HepG2 (cell line): ENCODE measurements at regions not wholly inside any gene's neighbourhood (a gene's known extent, or its start where the extent isn't known, plus 50 kb on each side); places are given as distances from the start of the nearest gene placed in this dataset.

Experiments
- ATAC-seq: fragments of 200-7000 bp; cut with Tn5 transposase; 3 replicates; pipeline ENCODE4 v1.9.1; 2020; ENCODE audit warnings: mild to moderate bottlenecking, moderate library complexity
- BruUV-seq: library from RNA; stranded (reverse); fragments of 400-500 nt; replicated peaks from 2 replicates; lab custom pipeline; 2021; lab: Mats Ljungman, UMichigan
- CTCF ChIA-PET: fragments of 300-600 bp; formaldehyde crosslinking; extraction: SDS; loops from one replicate; lab custom pipeline; 2021; ENCODE audit warnings: low total read pairs, inconsistent platforms, low intra/inter-chr PET ratio; lab: Yijun Ruan, JAX
- POLR2A ChIA-PET: fragments of 350-600 bp; sonication (Branson Sonifier 250); formaldehyde crosslinking; loops from one replicate; lab custom pipeline; 2020; ENCODE audit warnings: antibody characterized with exemption, inconsistent platforms; lab: Yijun Ruan, JAX
- DNase-seq: peaks from one replicate; pipeline ENCODE4 v3.0.0-alpha.2; 2015; ENCODE audit warnings: low spot score
- FAIRE-seq: peaks from 3 replicates; lab custom pipeline; 2011; peaks lifted over from hg19 to GRCh38; lab: Jason Lieb, UNC
- H2AFZ ChIP-seq: one replicate; pipeline ENCODE4 v1.6.1; 2011; ENCODE audit warnings: low read length, inconsistent platforms
- H3K27ac ChIP-seq: fragments of 300-600 bp; 3 replicates; pipeline ENCODE4 v1.8.0; 2011; ENCODE audit warnings: mixed run types, mild to moderate bottlenecking, mixed read lengths, low read length, inconsistent platforms; ENCODE audit not compliant: insufficient read depth; ENCODE audit errors: extremely low read length
- H3K27me3 ChIP-seq, 2 experiments: fragments of 200-600 bp in 1 of 2; 2 replicates in 1 of 2; 3 replicates in 1 of 2; pipeline versions ENCODE4 v1.6.0 to v1.8.0; 2011; ENCODE audit warnings: low read length in 2 of 2, mild to moderate bottlenecking in 2 of 2, moderate library complexity in 2 of 2, inconsistent platforms in 1 of 2; ENCODE audit not compliant: insufficient read depth in 2 of 2, control insufficient read depth in 1 of 2
- H3K36me3 ChIP-seq, 2 experiments: fragments of 200-600 bp in 1 of 2; replicated peaks in 1 of 2; 2 replicates in 1 of 2; 3 replicates in 1 of 2; pipeline versions ENCODE4 v1.5.1 to v1.8.0; 2011; ENCODE audit warnings: low read length in 2 of 2, inconsistent platforms in 1 of 2; ENCODE audit not compliant: insufficient read depth in 2 of 2, control insufficient read depth in 1 of 2
- H3K4me1 ChIP-seq: 2 replicates; pipeline ENCODE4 v1.5.1; 2012; ENCODE audit warnings: low read length, inconsistent platforms; ENCODE audit not compliant: insufficient read depth
- H3K4me2 ChIP-seq: 2 replicates; pipeline ENCODE4 v1.6.0; 2011; ENCODE audit warnings: low read depth, low read length, inconsistent platforms
- H3K4me3 ChIP-seq, 3 experiments: fragments of 200-600 bp in 1 of 3; sonication (generic), shearing (Covaris generic) in 1 of 3; replicated peaks in 1 of 3; 2 replicates each; pipeline ENCODE4 v1.5.1; 2011 to 2016; ENCODE audit warnings: low read length in 3 of 3, inconsistent platforms in 2 of 3, low read depth in 2 of 3, mild to moderate bottlenecking in 2 of 3, control low read depth in 1 of 3, mixed read lengths in 1 of 3; ENCODE audit not compliant: insufficient read depth in 1 of 3
- H3K79me2 ChIP-seq: one replicate; pipeline ENCODE4 v1.6.1; 2011; ENCODE audit warnings: low read length, inconsistent platforms; ENCODE audit not compliant: insufficient read depth
- H3K9ac ChIP-seq: 2 replicates; pipeline ENCODE4 v1.6.0; 2011; ENCODE audit warnings: mild to moderate bottlenecking, low read depth, low read length, inconsistent platforms; ENCODE audit not compliant: insufficient read depth
- H3K9me3 ChIP-seq: 2 replicates; pipeline ENCODE4 v1.5.1; 2012; ENCODE audit warnings: mild to moderate bottlenecking, low read length
- H4K20me1 ChIP-seq: 2 replicates; pipeline ENCODE4 v1.6.0; 2011; ENCODE audit warnings: inconsistent platforms, mild to moderate bottlenecking, low read length, moderate library complexity; ENCODE audit not compliant: insufficient read depth
- FOXJ3 ChIP-seq: sonication (generic); formaldehyde crosslinking; IDR thresholded peaks from 2 replicates; pipeline ENCODE4 v1.4.0; 2020; ENCODE audit warnings: missing genetic modification reagents, mild to moderate bottlenecking, borderline replicate concordance
- GRHL1 ChIP-seq: sonication (generic); formaldehyde crosslinking; conservative IDR thresholded peaks from 2 replicates; pipeline ENCODE4 v1.8.0; 2022; ENCODE audit warnings: missing genetic modification reagents
- KLF16 ChIP-seq, 2 experiments: sonication (generic) in 1 of 2; formaldehyde crosslinking in 1 of 2; IDR thresholded peaks; 2 replicates each; pipeline versions ENCODE4 v1.6.1 to v1.8.0; 2016 to 2023; ENCODE audit warnings: missing genetic modification reagents in 2 of 2, missing compliant biosample characterization in 1 of 2
- MNT ChIP-seq: fragments of 450-650 bp; IDR thresholded peaks from 2 replicates; pipeline ENCODE4 v1.6.1; 2016
- TBL1XR1 ChIP-seq: fragments of 150-350 bp; IDR thresholded peaks from 2 replicates; pipeline ENCODE4 v1.6.1; 2014; ENCODE audit warnings: borderline replicate concordance, low read length; ENCODE audit not compliant: partially characterized antibody
- ZIK1 ChIP-seq: sonication (generic); formaldehyde crosslinking; IDR thresholded peaks from 2 replicates; pipeline ENCODE4 v1.5.0; 2020; ENCODE audit warnings: mild to moderate bottlenecking, low read depth, missing genetic modification reagents, borderline replicate concordance
- ZNF20 ChIP-seq: sonication (generic); formaldehyde crosslinking; IDR thresholded peaks from 2 replicates; pipeline ENCODE4 v1.4.0; 2020; ENCODE audit warnings: mild to moderate bottlenecking, moderate library complexity, missing genetic modification reagents
- ZNF547 ChIP-seq: sonication (generic); formaldehyde crosslinking; IDR thresholded peaks from 2 replicates; pipeline ENCODE4 v1.5.1; 2020; ENCODE audit warnings: mild to moderate bottlenecking, missing genetic modification reagents
- ZNF749 ChIP-seq: sonication (generic); formaldehyde crosslinking; IDR thresholded peaks from 2 replicates; pipeline ENCODE4 v1.8.0; 2022; ENCODE audit warnings: mild to moderate bottlenecking, missing genetic modification reagents, moderate library complexity, borderline replicate concordance
- ZNF776 ChIP-seq: sonication (generic); formaldehyde crosslinking; IDR thresholded peaks from 2 replicates; pipeline ENCODE4 v1.4.0; 2020; ENCODE audit warnings: mild to moderate bottlenecking, missing genetic modification reagents
- WGBS: methylation state at CpG from one replicate; pipeline ENCODE4 v1.1.6; 2017; ENCODE audit warnings: low lambda C conversion rate; 5-methylcytosine and 5-hydroxymethylcytosine counted together
- in situ Hi-C: cut with HindIII; loops from 2 replicates; pipeline ENCODE4 v1.10.0; 2017; ENCODE audit warnings: low pct_unique_long_range_greater_than_20kb; ENCODE audit not compliant: extremely low pct_ligation_motif_present
- intact Hi-C: fragments of 100-400 bp; cut with micrococcal nuclease; formaldehyde crosslinking; loops from one replicate; pipeline ENCODE4 v1.10.0; 2022; ENCODE audit not compliant: unreplicated experiment

GRCh38 chr3:96466441-96466840 lies 348.0 kb upstream of the EPHA6 start:
- DNase-seq (no peak), FAIRE-seq (no peak), ATAC-seq (no peak)
- TF ChIP-seq ZNF776 (CRISPR knock-in tag) (no peak), ZNF749 (CRISPR knock-in tag) (no peak), TBL1XR1 (no peak), KLF16 (CRISPR knock-in tag; IDR thresholded peaks at IDR 0.05) (no peak), FOXJ3 (CRISPR knock-in tag) (no peak), GRHL1 (no peak), ZNF547 (CRISPR knock-in tag) (no peak), ZNF20 (no peak)
- Histone ChIP-seq H3K4me2 (no peak overlapping the region), H3K36me3 (no peaks in the 10 kb centered on the region), H3K9ac (no peak overlapping the region), H3K4me1 (no peaks in the 10 kb centered on the region), H4K20me1 (no peaks in the 10 kb centered on the region), H3K27ac (no peak overlapping the region), H3K79me2 (no peaks in the 10 kb centered on the region), H3K27me3 (no peaks in the 10 kb centered on the region), H3K4me3 (no peak overlapping the region), H3K9me3 (no peaks in the 10 kb centered on the region), H2AFZ (no peak overlapping the region)
- BruUV-seq = no TSS peak
- intact Hi-C loops = no loop called here
- in situ Hi-C loops = no loop called here
- 0% methylated on average over 4 of the region's 4 CpGs for WGBS
- ChIA-PET POLR2A (no interaction called here), CTCF (no interaction called here)

- 17% methylated on average over 8 of the region's 8 CpGs for WGBS
- no peaks in the 10 kb centered on the region for H3K36me3 ChIP-seq
- in situ Hi-C loops (no loop called here), intact Hi-C loops (no loop called here)
- H2AFZ ChIP-seq = no peak overlapping the region
- no peaks in the 10 kb centered on the region for H3K79me2 ChIP-seq
- no peak overlapping the region for H3K4me3 ChIP-seq
- ATAC-seq = no peak
- POLR2A ChIA-PET = no interaction called here
- H4K20me1 ChIP-seq = no peaks in the 10 kb centered on the region
- no peaks in the 10 kb centered on the region for H3K4me1 ChIP-seq
- FAIRE-seq = no peak
- no peak overlapping the region for H3K4me2 ChIP-seq
- BruUV-seq = no TSS peak
- H3K27ac ChIP-seq = no peak overlapping the region
- H3K27me3 ChIP-seq = no peaks in the 10 kb centered on the region
- peak; percentile 41 for TF ChIP-seq MNT
- TF ChIP-seq ZIK1 (CRISPR knock-in tag) = no peak
- H3K9ac ChIP-seq = no peak overlapping the region
- CTCF ChIA-PET = no interaction called here
- no peak for DNase-seq
- no peaks in the 10 kb centered on the region for H3K9me3 ChIP-seq
These were observed 346.8 kb upstream of the EPHA6 start for GRCh38 chr3:96467639-96468038.
